ENCODE measurements at regions not wholly inside any gene's neighbourhood (a gene's known extent, or its start where the extent isn't known, plus 50 kb on each side); places are given as distances from the start of the nearest gene placed in this dataset.
"Not testable (repeated sequence)": the region's sequence is repeated elsewhere in the genome, so short reads cannot be mapped to it uniquely, and the experiment has no call there.

DNA sequence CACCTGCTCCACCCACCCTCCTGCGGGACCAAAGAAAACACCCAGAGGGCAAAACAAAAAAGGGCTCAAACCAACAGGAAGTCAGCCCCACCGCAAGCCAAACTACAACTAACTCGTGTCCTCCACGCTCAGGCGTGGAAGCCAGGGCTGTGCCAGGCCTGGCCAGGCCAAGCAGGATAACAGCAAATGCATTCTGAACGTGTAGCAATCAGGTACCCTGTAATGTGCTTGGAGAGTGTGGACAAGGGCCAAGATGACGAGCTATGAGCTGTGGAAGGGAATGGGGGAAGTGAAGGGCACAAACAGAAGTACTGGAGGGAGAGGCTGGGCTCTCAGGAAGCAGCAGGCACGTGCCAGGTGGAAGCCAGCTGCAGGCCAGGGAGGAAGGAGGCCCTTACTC, 528.6 kb downstream of the TP53TG3F start:
- TF ChIP-seq POLR2A (IDR thresholded peaks at IDR 0.05): not testable (repeated sequence)
- TF ChIP-seq, protein P1, sequence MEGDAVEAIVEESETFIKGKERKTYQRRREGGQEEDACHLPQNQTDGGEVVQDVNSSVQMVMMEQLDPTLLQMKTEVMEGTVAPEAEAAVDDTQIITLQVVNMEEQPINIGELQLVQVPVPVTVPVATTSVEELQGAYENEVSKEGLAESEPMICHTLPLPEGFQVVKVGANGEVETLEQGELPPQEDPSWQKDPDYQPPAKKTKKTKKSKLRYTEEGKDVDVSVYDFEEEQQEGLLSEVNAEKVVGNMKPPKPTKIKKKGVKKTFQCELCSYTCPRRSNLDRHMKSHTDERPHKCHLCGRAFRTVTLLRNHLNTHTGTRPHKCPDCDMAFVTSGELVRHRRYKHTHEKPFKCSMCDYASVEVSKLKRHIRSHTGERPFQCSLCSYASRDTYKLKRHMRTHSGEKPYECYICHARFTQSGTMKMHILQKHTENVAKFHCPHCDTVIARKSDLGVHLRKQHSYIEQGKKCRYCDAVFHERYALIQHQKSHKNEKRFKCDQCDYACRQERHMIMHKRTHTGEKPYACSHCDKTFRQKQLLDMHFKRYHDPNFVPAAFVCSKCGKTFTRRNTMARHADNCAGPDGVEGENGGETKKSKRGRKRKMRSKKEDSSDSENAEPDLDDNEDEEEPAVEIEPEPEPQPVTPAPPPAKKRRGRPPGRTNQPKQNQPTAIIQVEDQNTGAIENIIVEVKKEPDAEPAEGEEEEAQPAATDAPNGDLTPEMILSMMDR (IDR thresholded peaks at IDR 0.05 in 4 of 5, conservative IDR thresholded peaks at IDR 0.05 in 1 of 5): not testable (repeated sequence)

Measured in gastrocnemius medialis (tissue), 4 donors.